ENCODE measurements at regions not wholly inside any gene's neighbourhood (a gene's known extent, or its start where the extent isn't known, plus 50 kb on each side); places are given as distances from the start of the nearest gene placed in this dataset.

- DNase-seq (ENCODE audit: low read depth): no peak
Observed at GRCh38 chr11:120013325-120014250, 124.3 kb downstream of the TRIM29 start.

DNA sequence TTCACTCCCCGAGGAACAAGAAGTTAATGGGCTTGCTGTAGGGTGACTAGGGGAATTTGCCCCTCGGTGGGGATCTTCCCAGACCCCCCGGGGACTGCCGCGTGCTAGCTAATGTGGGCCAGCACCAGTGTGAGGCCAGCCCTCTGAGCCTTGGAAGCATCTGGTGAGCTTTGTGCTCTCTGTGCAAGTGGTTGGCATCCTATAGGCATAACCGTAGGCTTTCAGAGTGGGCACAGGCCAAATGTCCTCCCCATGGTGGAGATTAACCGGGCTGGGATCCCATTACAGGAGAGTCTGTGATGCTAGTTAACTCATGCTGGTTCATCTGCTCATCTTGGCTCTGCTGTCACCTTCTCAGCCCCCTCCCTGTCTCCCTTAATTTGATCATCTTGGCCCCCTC, 125.7 kb downstream of the TRIM29 start:
- DNase-seq (ENCODE audit: low read depth): no peak

DNA sequence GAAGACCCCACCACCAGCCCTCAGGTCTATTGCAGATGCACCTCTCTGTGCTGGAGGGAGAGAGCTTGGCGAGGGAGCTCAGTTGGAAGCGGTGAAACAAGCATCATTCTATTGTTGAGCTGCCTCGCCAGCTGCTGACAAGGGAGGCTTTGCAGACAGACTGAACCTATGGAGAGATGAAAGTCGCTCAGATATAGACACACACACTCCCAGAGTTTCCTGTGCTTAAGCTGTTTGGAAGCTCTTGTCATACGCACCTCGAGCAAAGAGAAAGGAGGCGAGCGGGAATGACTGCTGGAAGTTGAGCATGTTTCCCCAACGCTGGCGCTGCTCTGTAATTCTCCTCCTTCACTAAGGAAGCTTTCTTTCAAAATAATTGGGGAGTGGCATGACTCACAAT, 126.1 kb downstream of the TRIM29 start:
- no peak for DNase-seq (ENCODE audit: low read depth)

GRCh38 chr11:120010775-120011174, 127.1 kb downstream of the TRIM29 start:
- no peak for DNase-seq (ENCODE audit: low read depth)

DNA sequence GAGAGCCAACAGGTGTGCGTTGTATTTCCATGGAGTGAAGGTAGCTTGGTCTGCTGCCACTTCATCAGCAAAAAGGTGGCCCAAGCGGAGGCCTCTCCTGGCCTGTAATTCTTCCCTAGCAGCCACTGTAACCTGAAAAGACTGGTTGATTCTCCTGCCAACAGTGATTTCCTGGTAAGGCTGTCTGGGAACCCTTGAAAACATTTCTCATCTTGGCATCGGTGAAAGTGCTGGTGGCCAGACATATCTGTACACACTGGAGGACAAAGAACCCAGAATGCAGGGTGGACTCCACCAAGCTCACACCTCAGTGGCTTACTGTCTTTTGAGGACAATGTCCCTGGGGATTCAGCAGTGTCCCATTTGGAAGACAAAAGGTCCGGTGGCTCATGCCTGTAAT, 128.0 kb downstream of the TRIM29 start:
- no peak for DNase-seq (ENCODE audit: low read depth)

- no peak for DNase-seq (ENCODE audit: low read depth)
Observed at GRCh38 chr11:120007144-120007543, 130.8 kb downstream of the TRIM29 start.

DNA sequence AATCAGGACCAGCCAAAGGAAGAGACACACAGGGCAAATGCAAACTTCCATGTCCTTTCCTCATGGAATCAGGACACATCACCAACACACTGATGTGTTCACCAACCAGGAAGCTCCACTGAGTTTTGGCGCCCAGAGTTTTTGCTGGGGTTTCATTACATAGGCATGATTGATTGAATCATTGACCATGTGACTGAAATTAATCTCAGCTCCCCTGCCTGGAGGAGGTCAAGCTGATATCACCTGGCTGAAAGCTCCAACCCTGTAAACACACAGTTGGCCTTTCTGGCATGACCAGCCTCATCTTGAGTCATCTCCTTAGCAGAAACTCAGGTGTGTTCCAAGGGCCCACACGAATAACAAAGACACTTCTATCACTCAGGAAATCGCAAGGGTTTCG, 133.2 kb downstream of the TRIM29 start:
- no peak for DNase-seq (ENCODE audit: low read depth)

- DNase-seq (ENCODE audit: low read depth): no peak
Observed at GRCh38 chr11:120001178-120002090, 136.5 kb downstream of the TRIM29 start.

DNA sequence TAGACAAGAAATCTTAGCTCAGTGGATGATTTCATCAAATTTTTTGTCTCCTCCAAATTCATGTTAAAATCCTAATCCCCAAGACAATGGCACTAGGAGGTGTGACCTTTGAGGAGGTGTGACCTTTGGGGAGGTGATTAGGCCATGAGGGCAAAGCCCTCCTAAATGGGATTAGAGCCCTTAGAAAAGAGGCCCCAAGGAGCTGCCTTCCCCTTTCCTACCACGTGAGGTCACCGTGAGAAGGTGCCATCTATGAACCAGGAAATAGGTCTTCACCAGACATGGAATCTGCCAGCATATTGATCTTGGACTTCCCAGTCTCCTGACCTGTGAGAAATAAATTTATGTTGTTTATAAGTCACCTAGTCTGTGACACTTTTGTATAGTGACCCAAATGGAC, 138.7 kb downstream of the TRIM29 start:
- DNase-seq (ENCODE audit: low read depth): no peak

DNA sequence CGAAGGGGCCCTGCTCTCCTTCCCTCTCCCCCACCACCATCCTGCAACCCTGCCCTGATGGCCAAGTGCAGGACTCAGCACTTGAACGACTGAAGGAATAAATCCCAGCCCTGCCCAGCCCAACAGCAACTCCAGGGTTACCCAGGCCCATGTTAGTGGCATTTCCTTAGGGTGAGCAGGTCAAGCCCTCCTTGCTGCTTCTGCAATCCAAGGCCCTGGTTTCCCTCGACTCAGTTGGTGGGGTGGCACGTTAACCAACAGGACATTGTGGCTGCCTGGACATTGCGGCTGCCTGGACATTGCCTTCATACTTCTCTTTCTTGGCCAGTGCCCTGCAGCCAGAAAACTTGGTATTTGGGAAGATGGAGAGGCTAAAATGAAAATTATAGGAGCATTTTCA, 141.4 kb downstream of the TRIM29 start:
- DNase-seq (ENCODE audit: low read depth): no peak

DNA sequence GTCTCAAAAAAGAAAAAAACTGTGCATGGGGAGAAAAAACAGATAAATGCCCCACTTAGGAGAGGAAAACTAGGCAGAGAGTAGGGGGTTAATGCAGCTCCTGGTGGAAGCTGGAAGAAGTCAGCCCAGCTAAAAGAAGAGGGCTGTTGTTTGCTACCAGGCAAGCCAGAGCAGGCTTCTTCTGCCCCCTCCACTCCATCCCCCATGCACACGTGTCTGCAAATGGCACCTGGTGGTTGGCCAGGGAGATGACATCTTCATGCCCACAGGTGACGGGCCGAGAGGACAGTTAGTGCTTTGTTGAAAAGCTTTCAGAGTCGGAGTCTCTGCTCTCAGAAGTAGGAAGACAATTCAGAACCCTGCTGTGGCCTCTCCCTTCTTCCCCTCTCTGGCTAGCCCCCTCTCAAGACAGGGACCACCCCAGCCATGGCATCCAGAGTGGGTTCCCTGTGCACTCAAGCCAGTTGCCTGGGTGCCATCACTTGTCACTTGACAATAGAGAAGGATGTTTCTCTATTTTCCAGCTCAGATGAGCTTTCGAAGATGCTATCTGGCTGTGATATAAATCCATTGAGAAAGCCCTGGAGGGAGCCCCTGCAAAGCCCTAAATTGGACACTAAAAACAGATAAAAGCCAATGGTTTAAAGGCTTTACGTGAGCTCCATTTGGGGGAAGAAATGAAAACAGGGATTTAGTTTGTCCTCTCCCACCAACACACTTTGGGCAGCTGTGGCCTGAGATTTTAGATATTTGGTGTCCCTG, 142.0 kb downstream of the TRIM29 start:
- DNase-seq (ENCODE audit: low read depth): no peak

DNA sequence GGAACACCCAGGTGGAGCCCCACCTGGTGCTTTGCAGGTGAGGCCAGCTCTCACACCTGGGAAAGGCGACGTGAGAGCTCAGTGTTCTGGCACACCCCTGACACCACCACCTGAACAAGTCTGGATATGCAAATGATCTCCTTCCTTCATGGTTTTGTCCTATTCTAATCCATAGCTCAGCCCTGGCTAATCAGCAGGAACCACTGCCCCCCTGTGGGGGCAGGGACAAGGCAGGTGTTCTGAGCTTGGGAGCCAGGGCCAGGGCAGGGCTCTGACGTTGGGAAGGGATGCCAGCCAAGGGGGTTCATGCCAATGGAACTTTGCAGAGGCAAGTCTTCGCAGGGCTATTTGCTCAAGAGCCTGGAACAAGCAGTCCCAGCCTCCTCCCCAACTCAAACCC, 144.2 kb downstream of the TRIM29 start:
- no peak for DNase-seq (ENCODE audit: low read depth)

DNA sequence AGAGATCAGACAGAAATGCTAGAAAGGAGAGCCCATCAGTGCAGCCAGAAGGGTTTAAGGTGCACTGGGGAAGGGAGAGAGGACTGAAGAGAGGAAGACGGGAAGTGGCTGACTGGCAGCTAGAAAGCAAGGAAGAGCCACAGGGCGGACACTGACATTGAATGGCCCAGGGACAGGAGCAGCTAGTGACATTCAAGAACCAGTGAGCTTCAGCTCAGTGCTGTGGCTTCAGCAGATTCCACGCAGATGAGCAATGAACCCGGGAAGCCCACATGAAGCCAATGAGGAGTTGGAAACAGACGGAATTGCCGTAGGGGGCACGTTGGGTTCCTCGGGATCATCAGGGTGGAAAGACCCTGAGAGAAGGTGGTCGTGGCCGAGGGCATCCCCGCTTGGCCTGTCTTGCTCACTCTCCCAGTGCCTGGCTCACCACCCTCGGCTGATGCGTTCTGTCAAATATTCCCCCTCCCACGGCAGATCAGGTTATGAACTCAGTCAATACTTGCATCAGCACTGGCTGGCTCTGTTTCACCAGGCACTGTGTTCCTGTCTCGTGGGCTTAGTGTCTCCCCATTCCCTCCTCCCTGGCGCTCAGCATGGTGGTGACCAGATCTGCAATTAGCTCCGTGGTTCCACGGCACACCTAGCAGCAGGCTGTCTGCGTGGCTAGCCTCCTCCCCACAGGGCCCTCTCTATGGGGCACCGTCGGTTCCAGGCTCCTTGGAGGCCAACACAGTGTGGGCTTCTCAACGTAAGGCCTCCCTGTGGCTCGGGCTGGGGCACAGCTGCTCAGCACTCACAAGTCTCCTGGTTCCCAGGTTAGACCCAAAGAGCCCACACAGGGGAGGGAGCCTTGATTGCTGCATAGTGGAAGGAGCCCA, 145.5 kb downstream of the TRIM29 start:
- no peak for DNase-seq (ENCODE audit: low read depth)

- DNase-seq (ENCODE audit: low read depth): no peak
Observed at GRCh38 chr11:119991669-119992068, 146.2 kb downstream of the TRIM29 start.

GRCh38 chr11:119991022-119991404, 146.9 kb downstream of the TRIM29 start:
- DNase-seq (ENCODE audit: low read depth): no peak

- peak; percentile 7 for DNase-seq (ENCODE audit: low read depth)
Observed at GRCh38 chr11:119990309-119991021, 147.4 kb downstream of the TRIM29 start.

DNA sequence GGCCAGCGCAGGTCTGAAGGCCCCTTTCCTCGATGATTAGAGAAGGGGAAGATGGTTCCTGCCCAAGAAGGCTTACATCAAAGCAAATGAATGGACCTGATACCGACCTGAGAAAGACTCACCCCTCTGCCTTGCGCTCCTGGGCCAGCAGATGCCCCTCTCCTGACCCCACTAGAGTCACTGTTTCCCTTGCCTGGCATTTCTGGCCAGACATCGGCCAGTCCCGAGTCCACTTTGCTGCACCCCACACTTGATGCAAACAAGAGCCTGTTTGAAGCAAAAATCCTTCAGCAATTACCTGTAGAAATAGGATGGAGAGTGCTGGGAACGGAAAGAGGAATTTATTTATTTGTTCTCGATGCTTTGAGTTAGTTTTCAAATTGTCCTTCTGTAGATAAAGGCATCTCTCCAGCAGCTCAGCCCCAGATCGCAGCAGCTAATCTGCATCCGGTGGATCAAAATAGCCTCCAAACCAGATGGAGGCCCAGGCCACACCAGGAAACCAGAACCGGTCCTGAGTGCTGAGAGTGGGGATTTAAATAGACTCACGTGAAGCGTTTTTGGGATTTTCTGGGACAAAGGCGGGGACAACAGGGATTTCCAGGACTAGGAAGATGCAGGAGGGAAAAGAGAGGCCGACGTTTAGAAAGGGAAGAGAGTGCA, 148.6 kb downstream of the TRIM29 start:
- DNase-seq (ENCODE audit: low read depth): no peak

GRCh38 chr11:119985551-119985950, 152.4 kb downstream of the TRIM29 start:
- DNase-seq (ENCODE audit: low read depth): no peak

DNA sequence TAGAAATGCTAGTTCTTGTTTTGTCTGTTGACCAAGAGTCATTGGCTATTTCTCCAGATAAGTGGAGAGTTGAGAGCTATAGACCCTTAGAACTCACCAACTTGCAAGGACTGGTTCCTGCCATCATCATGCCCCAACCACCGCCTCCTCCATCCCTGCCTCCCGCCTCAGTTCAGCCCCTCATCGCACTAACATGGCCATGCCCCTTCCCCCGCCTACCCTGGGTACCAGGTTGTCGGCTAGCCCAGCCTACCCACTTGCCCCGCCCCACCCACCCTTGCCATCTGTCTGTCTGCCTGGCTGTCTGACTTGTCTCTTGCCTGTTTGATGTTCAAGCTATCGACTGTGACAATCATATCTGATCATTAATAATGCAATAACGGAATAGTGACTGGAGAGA, 154.1 kb downstream of the TRIM29 start:
- DNase-seq (ENCODE audit: low read depth): no peak

- no peak for DNase-seq (ENCODE audit: low read depth)
Observed at GRCh38 chr11:119983240-119983732, 154.6 kb downstream of the TRIM29 start.

All from fibroblast of gingiva (primary cell).